ENCODE measurements at regions not wholly inside any gene's neighbourhood (a gene's known extent, or its start where the extent isn't known, plus 50 kb on each side); places are given as distances from the start of the nearest gene placed in this dataset.
"Not testable (repeated sequence)": the region's sequence is repeated elsewhere in the genome, so short reads cannot be mapped to it uniquely, and the experiment has no call there.

DNA sequence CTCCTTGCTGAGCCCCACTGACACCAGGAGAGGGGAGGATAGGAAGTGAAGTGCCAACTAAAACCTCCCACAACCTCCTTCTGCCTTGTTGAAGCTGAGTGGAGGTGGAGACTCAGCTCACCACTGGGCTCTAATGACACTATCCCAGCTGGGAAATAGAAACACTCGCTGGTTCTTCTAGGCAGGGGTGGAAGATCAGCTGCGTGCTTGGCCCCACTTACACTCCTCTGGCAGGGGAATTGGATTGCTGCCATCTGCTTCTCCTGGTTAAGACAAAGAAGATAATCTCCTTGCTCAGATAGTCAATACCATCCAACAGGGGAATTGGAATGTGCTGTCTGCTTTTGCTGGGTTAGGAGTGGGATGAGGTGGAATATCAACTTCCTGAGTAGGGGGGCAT is 392.5 kb downstream of the ZNF674 start:
- no peak for DNase-seq

DNA sequence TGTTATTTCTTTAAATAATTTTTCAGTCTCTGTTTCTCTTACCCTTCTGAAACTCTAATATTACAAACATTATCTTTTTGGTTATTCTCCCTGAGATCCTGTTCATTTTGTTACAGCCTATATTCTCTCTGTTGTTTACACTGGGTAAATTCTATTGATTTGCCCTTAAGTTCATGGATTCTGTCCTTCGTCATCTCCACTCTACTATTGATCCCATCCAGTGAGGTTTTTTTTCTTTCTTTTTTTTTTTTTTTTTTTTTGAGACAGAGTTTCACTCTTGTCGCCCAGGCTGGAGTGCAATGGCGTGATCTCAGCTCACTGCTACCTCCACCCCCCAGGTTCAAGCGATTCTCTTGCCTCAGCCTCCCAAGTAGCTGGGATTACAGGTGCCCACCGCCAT is 393.9 kb downstream of the ZNF674 start:
- not testable (repeated sequence) for DNase-seq

DNA sequence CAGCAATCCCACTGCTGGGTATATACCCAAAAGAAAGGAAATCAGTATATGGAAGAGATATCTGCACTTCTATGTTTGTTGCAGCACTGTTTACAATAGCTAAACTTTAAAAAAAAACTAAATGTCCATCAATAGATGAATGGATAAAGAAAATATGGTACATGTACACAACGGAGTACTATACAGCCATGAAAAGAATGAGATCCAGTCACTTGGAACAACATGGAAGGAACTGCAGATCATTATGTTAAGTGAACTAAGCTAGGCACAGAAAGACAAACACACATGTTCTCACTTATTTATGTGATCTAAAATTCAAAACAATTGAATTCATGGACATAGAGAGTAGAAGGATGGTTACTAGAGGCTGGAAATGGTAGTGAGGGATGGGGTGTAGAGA is 400.7 kb downstream of the ZNF674 start:
- no peak for DNase-seq

DNA sequence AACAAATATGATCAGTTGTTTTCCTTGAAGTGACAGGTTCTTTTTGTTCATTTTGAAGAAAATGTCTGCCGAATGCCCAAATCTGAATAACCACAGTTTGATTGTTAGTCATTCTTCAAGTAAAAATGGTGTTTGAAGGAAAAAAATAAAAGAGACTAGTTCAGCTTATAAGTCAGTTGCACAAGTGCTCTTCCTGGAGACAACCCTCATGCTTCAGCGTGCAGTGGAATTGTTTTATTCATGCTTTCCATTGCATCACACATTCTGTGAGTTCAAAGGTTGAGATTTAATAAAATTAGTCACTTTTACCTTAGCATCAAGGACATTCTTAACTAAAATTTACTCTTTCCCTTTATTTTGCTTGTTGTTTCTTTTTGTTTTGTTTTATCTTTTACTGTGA is 404.9 kb downstream of the ZNF674 start:
- no peak for DNase-seq

DNA sequence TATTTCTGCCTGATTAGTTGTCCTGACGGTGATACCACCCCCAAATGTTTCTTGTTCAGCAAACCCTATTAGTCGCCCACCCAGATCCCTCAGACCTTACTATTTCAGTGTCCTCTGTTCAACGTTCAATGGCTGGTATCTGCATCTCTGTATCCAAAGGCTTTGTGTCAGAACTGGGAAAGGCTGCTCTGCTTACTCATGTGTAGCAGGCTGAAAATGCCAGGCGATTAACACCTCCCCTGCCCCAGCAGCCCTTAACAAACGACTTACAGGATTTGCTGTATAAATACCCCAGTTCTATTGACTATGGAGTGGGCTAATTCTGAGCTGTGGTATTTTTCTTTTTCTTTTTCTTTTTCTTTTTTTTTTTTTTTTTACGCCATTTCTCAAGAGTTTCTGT is 415.0 kb downstream of the ZNF674 start:
- no peak for DNase-seq

DNA sequence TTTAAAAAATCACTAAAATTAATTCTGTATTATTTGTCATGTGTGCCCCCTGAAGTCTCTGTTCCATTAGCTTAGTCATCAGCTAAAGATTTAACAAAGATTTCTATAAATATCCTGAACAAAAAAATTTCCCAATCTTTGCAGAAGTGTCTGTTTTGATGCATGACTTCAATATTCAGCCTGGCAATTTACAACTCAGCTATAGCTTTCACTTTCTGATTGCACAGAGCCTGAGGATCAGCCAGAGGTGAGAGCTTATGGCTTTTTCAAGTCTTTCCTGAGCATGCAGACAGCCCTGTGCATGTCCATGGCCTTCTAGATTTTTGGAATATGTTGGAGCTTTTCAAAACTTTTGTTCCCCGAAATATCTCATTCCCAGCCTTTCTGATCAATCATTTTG is 420.1 kb downstream of the ZNF674 start:
- DNase-seq, result no peak

DNA sequence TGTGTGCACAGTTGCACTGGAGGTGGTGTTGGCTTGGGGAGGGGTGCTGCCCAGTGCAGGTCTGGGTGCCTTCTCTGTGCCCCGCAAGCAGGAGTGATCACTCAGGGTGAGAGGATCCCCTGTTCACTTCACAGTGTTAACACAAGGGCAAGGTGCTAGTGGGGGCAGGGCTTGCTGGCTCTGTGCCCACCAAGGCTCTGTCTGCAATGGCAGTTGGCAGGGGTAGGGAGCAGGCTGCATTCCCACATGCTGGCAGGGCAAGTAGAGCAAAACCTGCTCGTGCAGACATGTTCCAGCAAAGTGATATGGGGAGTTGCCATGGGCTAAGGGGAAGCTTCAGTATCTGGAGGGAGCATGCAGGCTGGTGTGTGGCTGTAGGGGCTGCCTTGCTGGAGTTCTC is 428.0 kb downstream of the ZNF674 start:
- DNase-seq, result no peak

DNA sequence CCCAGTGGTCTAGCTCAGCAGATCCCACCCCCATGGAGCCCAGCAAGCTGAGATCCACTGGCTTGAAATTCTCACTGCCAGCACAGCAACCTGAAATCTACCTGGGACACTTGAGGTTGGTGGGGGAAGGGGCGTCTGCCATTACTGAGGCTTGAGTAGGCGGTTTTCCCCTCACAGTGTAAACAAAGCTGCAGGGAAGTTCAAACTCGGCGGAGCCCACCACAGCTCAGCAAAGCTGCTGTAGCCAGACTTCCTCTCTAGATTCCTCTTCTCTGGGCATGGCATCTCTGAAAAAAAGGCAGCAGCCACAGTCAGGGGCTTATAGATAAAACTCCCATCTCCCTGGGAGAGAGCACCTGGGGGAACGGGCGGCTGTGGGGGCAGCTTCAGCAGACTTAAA is 457.9 kb downstream of the ZNF674 start:
- DNase-seq, result not testable (repeated sequence)

DNA sequence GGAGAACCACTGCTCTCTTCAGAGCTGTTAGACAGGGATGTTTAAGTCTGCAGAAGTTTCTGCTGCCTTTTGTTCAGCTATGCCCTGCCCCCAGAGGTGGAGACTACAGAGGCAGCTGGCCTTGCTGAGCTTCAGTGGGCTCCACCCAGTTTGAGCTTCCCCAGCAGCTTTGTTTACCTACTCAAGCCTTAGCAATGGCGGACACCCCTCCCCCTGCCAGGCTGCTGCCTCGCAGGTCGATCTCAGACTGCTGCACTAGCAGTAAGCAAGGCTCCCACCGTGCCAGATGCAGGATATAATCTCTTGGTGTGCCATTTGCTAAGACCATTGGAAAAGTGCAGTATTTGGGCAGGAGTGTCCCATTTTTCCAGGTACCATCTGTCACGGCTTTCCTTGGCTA is 465.1 kb downstream of the ZNF674 start:
- DNase-seq, result not testable (repeated sequence)

DNA sequence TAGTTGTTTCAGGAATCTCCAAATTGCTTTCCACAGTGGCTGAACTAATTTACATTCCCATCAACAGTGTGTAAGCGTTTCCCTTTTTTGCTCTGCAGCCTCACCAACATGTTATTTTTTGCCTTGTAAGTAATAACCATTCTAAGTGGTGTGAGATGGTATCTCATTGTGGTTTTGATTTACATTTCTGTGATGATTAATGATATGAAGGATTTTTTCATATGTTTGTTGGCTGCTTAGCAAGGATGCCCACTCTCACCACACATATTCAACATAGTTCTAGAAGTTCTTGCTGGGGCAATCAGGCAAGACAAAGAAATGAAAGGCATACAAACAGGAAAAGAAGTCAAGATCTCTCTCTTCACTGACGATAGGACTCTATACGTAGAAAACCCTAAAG is 472.4 kb downstream of the ZNF674 start:
- no peak for DNase-seq

DNA sequence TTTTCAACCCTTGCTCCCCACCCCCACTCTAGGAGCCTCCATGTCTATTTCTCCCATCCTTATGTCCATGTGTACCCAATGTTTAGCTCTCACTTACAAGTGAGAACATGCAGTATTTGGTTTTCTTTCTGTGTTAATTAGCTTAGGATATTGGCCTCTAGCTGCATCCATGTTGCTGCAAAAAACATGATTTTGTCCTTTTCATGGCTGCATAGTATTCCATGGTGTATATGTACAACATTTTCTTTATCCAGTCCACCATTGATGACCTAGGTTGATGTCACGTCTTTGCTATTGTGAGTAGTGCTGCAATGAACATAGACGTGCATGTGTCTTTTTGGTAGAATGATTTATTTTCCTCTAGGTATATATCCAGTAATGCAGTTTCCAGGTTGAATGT is 472.8 kb downstream of the ZNF674 start:
- DNase-seq, result no peak

DNA sequence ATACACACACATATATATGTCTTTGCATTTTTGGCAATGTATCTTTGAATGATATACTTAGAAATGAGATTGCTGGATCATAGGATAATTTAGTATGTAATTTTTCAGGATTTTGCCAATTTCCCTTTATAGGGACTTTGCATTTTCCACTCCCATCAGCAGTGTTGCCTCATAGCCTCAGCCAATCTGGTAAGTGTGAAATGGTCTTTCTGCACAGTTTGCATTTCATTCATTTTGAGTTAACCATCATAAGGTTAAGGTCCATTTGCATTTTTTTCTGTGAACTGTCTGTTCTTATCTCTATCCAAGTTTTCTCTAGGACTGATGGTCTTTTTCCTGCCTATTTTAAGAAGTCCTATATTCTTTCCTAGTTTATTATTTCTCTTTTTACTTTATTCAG is 474.8 kb downstream of the ZNF674 start:
- DNase-seq, result no peak

DNA sequence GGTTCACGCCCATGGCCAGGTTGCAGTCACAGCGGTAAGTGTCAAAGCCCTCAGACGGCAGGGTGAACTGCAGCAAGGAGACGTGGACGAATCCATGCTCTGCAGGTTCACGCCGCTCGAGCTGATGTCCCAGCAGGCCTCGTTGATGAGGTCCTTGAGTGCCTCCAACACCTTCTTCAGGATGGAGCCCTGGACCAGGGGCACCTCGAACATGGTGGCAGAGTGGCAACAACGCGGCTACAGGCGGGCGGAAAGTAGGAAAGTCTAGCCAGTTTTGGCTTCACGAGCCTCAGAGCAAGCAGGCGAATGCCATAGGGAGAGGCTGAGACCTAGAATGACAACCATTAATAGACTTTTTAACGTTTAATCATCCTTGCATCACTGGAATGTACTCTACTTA is 485.9 kb downstream of the ZNF674 start:
- no peak for DNase-seq

DNA sequence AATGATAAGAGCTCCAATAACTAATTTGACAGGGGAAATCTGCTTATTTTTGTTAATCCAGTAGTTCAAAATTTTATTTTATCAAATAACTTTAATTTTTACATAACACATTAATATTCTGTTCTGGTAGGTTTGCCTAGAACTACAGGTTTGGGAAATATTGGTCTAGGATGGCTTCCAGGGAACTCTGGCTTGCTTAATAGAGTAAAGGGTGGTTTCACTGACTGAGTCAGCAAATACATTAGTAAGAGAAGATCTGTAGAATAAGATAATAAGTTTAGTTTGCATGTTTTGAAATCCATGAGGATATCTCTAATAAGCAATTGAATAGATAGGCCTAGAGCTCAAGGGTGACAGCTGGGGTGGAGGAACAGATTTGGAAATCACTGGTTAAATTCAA is 500.7 kb downstream of the ZNF674 start:
- DNase-seq, result no peak

DNA sequence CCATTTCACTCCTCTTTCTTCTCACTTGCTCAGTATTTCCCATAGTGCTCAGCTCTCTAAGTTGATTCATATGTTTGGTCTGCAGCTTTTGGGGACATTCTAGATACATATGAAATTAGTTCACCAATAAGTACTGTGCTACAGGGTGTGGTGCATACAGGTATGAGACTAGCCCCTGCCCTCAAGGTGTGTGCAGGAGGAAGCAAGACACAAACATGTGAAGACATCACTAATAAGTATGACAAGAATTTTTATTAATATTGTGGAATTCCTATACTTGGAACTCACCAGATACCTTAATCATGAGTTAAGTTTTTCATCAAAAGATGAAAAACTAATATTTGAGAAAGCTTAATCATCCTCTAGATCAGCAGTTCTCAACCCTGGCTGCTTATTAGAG is 505.2 kb downstream of the ZNF674 start:
- no peak for DNase-seq

DNA sequence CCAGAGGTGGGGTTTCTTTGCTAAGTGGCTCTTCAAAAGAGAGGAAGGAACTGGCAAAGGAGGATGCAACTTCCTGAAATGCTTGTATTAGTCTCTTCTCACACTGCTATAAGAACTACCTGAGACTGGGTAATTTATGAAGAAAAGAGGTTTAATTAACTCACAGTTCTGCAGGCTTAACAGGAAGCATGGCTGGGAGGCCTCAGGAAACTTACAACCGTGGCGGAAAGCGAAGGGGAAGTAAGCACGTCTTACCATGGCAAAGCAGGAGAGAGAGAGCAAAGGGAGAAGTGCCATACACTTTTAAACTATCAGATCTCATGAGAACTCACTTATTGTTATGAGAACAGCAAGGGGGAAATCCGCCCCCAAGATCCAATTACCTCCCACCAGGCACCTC is 505.7 kb downstream of the ZNF674 start:
- DNase-seq, result no peak

DNA sequence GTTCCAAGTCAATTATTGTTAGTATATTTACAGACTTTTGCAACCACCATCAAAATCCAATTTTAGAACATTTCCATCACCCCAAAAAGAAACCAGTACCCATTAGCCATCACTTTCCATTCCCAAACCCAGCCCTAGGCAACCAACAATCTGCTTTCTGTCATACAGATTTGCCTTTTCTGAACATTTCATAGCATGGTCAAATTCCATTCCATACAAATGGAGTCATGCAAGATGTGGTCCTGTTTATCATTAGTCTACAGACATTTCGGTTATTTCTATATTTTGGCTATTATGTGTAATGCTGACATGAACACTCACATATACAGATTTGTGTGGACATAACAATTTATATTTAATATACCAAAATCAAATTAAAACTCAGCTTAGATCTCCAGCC is 508.7 kb downstream of the ZNF674 start:
- DNase-seq, result no peak

DNA sequence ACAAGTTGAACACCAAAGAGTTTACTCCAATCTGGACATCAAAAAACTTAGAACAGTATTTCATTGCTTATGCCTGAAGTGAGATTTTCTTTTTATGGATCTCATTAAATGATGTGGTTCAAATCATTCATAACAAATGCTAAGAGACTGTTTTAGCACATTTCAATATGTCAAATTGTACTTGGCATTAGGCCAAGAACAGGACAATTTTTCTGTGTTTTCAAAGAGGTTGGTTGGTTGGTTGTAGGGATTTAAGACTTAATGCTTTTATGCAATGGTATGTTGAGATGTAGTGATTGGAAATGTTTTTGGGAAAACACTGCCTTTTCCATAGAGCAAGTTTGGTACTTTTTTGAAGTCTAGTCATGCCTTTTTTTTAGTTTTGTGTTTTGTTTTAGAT is 510.4 kb downstream of the ZNF674 start:
- no peak for DNase-seq

DNA sequence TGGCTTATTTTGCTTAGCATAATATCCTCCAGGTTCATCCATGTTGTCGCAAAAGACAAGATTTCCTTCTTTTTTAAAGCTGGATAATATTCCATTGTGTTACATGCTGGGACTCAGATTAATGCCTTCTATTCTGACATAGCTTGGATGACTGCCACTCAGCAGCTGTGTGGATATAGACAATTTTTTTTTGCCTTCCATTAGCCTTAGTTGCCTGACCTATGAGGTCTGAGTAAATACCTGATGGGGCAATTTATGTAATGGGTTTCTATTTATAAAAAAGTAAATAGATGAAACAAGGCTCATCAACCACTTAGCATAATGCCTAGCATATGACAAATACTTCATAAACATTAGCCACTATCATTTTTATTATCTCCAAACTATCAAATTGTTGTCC is 515.4 kb downstream of the ZNF674 start:
- no peak for DNase-seq

DNA sequence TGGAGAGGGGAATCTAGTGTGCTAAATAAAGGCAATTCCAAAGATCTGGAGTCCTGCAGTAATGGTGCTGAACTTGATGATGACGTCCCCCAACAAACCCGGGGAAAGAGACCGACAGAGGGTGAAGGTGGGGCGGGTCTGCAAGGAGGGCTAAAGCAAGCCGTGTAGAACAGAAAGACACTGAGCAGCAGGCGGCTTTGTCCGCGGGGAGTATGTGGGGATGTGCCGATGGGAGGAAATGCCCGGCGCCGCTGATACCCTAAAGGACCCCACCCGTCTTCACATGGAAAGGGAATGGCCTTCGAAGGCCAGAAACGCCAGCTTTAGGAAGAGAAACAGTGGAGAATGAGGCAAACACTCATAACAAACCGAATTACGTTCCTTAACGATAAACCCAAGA is 528.9 kb downstream of the ZNF674 start:
- DNase-seq, result no peak

DNA sequence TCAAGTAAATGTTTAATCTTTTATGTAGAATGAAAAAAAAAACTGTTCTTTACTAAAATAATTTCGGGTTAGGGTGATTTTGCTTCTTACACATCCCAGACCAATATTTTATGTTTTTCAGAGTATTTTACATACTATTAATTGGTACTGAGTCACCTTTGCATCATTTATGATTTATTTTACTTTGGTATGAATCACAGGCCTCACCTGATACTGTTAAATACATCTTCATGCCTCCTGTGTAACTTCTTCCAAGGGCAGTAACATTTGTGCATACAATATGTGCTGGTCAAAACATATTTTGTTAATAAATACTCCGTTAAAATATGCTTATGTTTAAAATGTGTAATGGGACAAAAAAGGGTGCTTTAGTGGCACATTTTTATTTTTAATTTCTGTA is 529.6 kb downstream of the ZNF674 start:
- DNase-seq, result no peak

DNA sequence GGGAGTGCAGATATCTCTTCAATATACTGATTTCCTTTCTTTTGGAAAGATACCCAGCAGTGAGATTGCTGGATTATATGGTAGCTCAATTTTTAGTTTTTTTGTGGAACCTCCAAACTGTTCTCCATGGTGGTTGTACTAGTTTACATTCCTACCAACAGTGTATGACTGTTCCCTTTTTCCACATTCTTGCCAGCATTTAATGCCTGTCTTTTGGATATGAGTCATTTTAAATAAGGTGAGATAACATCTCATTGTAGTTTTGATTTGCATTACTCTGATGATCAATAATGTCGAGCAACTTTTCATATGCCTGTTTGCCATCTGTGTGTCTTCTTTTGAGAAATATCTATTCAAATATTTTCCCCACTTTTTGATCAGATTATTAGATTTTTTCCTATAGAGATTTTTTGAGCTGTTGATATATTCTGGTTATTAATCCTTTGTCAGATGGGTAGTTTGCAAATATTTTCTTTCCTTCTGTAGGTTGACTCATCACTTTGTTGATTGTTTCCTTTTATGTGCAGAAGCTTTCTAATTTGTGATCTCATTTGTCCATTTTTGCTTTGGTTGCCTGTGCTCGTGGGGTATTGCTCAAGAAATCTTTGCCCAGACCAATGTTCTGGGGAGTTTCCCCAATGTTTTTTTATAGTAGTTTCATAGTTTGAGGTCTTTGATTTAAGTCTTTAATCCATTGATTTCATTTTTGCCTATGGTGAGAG is 552.7 kb downstream of the ZNF674 start:
- DNase-seq, result no peak

DNA sequence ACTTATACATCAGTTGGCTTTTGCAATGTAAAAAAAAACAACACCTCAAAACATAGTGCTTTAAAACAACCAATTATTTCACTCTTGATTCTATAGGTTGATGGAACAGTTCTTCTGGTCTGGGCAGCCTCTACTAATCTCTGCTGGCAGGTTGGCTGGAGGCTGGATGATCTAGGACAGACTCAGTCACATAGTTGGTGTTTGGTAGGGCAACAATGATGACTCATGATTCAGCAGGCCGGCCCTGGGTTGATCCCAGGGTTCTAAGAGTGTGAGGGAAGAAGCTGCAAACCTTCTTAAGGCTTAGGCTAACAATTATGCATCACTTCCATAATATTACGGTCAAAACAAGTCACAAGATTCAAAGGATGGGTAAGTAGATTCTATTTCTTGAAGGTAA is 558.2 kb downstream of the ZNF674 start:
- no peak for DNase-seq

DNA sequence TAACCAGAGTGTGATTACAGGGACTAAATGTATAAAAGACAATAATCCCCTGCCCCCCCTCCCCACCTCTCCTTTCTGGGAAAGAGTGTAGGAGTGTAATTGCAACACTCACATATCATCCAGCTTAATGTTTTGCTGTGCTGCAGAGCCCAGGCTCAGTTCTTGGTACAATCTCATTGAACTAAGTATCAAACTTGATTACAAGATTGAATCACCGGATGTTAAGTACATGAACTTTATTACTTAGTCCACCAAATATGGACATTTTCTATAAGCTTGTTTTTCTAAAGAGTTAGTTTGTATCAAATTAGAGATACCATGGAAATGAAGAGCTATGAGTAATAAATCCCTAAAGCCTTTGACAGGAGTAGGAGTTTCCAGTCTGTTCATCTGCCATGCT is 559.1 kb downstream of the ZNF674 start:
- no peak for DNase-seq

DNA sequence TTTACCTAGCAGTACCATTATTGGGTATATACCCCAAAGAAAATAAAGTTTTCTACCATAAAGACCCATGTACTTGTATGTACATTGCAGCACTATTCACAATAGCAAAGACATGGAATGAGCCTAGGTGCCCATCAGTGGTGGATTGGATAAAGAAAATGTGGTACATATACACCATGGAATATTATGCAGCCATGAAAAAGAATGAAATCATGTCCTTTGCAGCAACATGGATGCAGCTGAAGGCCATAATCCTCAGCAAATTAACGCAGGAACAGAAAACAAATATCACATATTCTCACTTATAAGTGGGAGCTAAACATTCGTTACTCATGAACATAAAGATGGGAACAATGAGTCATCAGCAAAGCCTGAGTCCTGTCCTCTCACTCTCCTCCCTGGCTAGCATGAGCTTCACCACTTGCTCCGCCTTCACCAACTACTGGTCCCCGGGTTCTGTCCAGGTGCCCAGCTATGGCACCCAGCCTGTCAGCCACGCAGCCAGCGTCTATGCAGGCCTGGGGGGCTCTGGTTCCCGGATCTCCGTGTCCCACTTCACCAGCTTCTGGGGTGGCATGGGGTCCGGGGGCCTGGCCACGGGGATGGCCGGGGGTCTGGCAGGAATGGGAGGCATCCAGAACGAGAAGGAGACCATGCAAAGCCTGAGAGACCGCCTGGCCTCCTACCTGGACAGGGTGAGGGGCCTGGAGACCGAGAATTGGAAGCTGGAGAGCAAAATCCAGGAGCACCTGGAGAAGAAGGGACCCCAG is 562.1 kb downstream of the ZNF674 start:
- DNase-seq, result not testable (repeated sequence)

Measured in T-helper 9 cell (primary cell).